Stimulated activated CD4-positive, alpha-beta T cell treated with anti-CD3 and anti-CD28 coated beads, Interleukin-15, amount 100 ng/mL, for 48 hours (primary cell): ENCODE measurements at regions not wholly inside any gene's neighbourhood (a gene's known extent, or its start where the extent isn't known, plus 50 kb on each side); places are given as distances from the start of the nearest gene placed in this dataset.
"Not testable (repeated sequence)": the region's sequence is repeated elsewhere in the genome, so short reads cannot be mapped to it uniquely, and the experiment has no call there.

ENCODE experiments used
- DNase-seq, 2 donors: peaks; one replicate each; pipeline ENCODE4 v3.0.0-alpha.2; 2020; ENCODE audit warnings: low read depth in 2 of 2

DNA sequence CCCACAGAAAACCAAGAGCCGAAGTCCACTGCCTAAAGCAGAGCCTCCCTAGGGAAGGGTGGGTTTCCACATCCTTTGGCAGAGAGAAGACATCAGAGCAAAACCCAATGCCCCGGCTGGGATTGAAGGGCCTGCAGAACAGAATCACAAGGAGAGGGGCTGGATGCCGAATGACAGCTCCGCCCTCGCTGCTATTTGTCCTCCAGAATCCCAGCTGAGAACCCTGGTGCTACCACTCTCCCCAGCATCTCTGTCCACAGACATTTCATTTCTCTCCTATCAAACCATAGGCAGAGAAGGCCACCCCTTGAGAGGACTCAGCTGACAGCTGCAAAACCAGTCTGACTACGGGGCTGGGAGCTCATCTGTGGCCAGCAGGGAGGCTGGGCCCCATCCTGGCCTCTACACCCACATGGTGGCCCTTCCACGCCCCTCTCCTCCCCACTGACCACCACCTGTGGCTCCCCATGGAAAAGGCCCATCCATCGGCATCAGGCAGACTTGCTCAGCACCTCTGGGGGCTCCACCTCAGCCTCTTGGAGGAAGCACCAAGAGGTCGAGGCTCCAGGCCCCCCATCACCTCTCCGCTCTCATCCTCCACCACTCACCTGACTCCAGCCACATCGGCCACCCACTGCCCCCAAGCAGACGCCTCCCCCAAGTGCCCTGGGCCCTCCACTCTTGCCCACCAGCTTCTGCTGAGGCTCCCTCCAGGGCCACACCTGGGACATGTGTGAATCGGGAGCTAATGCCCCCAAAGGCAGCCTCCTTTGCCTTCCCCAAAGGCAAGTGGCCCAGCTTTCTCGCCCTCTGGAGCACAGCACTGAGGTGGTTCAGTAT lies 288.5 kb downstream of the C16orf95 start:
- DNase-seq = no peak

DNA sequence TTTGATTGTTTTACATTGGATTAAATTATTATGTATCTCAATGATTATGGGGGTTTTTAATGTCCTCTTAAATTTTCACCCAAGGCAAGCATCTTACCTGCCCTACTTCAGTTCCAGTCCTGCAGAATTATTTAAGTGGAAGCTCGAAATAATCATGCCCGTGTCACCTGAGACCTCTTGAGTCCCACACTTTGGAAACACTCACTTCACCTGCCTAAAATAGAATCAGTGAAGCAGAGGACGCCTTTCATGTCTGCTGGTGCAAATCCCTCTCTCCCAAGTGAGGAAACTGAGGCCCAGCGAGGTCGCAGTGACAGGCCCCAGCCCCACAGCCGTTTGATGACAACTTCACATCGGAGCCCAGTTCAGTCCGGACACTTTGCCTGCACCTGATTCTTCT lies 284.6 kb downstream of the C16orf95 start:
- DNase-seq = no peak

- DNase-seq = no peak
Observed at GRCh38 chr16:87033021-87033471, 284.1 kb downstream of the C16orf95 start.

- no peak for DNase-seq
Observed at GRCh38 chr16:87033541-87034300, 283.5 kb downstream of the C16orf95 start.

GRCh38 chr16:87034317-87034716 lies 282.9 kb downstream of the C16orf95 start:
- no peak for DNase-seq

GRCh38 chr16:87035053-87035452 lies 282.1 kb downstream of the C16orf95 start:
- no peak for DNase-seq

DNA sequence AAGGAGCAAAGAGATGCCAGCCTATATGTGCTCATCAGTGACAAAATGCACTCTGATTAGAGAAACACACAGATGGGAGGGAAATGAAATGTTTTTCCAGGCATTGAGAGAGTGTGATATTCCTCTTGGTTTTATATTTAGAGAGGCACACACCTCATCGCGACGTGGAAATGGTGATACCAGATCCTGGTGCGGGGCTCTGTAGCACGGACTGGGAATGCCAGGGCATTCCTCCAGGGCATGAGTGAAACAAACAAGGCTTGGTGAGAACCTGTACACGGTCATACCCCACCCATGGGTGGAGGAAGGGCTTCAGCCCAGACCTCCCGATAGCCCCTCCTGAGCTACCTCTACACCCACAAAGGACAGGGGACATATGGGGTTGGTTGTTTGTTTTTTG lies 280.2 kb downstream of the C16orf95 start:
- DNase-seq = no peak

GRCh38 chr16:87038528-87038927 lies 278.7 kb downstream of the C16orf95 start:
- DNase-seq = not testable (repeated sequence)

DNA sequence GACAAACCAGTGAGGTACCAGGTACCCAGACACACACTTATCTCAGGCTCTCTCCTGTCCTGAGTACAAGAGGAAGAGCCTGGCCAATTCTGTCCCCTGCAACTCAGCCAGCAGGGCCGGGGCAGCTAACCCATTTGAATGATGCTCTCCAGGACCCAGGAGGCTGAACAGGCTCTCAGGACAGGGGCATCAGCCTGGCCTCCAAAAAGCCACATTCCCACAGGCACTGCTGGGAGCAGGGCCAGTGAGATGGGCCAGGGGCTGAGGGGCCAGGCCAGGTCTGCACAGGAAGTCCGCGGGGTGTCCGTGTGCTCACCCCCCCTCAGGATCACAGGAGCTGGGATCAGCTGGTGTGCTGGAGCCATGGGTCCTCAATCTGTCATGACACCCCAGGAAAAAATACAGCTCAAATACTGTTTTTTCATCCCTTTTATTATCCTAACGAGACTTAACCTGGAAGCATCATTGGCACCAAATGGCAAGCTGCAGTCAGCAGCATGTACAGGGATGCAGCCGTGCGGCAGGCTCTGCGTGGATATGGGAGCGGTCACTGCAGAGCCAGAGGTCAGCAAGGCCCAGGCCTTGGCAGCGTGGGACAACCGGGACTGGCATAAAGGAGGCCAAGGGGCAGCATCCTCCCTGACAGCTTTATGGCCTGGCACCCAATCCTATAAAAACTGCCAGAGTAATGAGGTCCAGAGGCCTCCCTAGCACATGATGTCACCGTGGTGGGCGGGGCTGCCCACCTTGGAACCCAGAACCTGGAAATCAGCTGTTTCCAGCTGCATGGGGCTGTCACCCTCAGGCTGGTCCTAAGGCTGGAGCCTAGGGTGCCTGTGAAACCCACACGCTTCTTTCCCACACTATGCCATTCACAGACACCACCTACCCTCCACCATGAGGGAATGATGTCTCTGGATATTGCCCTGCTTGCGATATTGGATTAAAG lies 276.7 kb downstream of the C16orf95 start:
- DNase-seq = no peak

GRCh38 chr16:87041286-87041685 lies 275.9 kb downstream of the C16orf95 start:
- no peak for DNase-seq

GRCh38 chr16:87042551-87043230 lies 274.5 kb downstream of the C16orf95 start:
- DNase-seq = no peak

DNA sequence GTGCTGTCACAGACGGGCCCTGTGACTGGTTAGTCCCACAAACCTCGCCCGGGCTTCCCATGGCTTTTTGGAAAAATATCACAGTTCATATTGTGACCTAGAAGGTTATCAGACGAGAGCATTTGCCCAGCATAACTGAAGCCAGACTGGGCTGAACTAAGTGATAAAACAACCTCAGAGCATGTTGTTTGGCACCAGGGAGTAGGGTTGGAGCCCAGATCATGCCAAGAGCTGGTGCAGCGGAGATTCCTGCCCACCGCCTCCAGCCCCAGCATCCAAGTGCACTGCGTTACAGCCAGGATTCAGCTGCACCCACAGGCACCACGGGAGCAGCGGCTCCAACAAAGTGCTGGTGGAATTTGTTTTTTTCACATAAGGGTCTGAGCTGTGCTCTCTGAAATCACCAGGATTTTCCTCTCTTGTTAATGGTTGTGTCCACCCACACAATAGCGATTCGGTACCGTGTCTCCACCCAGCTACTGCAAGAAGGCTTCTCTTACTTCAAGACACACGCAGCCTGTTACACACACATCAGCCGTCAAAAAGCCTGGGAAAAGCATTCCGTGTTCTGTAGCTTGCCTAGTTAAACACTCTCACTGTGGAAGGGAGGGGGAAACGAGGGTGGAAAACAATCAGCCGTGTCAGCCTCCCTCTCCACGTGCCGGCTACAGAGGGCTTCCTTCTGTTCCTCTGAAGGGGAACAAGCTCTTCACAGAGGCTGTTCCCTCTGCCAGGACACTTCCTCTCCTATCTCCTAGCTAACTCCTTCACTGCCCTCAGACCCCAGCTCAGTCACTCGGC lies 273.8 kb downstream of the C16orf95 start:
- DNase-seq = no peak

DNA sequence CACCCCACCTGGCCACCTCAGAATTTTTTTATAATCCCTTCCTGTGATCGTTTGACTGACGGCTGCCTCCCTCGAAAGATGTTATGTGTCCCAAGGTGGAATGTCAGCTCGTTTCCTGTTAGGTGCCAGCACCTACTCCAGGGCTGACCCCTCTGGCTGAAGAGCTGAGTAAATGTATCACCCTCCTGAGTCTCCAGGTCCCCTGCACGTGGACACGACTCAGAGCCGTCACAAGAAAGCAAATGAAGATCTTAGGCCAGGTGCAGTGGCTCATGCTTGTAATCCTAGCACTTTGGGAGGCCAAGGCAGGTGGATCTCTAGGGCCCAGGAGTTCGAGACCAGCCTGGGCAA lies 273.2 kb downstream of the C16orf95 start:
- no peak for DNase-seq

DNA sequence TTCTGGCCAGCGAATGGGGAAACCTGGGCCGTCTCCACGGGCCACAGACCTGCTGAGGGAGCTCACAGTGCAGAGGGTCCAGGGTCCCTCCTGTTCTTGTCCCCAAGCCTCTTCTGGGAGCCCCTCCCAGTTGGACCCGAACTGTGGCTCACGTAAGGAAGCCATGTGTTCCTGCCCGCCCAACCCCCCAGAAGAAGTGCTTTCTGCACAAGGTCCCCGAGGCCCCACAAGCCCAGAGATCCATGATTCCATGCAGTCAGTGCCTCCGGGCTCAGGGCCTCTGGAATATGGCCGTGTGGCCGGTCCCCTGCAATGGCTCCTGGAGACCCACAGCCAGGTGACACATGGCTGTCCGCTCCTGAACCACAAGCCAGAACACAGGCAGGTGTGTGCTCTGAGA lies 272.4 kb downstream of the C16orf95 start:
- no peak for DNase-seq

DNA sequence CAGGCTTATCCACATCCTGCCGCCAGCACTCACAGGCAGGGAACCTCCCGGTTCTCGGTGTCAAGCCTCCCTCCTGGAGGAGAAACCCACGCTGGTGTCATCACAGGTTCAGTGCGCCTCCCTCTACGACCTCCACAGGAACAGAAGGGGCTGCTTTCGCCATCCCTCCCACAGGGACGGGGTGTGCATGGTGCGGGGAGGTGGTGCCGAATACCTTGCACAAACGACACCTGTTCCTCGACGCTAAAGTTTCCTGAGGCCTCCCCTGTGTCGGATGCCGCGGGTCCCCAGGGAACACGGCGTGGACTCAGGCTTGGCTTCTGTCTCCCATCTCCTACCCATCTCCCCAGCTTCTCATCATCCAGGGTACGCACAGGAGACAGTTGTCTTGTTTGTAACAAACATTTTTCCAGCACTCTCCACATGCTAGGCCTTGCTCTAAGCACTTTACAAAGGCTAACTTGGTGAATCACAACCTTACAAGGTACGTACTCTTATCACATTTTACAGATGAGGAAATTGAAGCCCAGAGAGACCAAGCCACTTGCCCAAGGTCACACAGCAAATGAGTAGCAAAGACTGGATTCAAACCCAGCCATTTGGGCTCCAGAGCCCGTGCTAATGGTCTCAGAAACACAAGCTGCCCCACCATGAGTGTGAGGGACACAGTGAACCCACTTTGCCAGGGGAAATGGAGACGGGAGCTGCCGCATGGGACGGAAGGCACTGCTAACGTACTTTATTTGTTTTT lies 271.6 kb downstream of the C16orf95 start:
- no peak for DNase-seq

DNA sequence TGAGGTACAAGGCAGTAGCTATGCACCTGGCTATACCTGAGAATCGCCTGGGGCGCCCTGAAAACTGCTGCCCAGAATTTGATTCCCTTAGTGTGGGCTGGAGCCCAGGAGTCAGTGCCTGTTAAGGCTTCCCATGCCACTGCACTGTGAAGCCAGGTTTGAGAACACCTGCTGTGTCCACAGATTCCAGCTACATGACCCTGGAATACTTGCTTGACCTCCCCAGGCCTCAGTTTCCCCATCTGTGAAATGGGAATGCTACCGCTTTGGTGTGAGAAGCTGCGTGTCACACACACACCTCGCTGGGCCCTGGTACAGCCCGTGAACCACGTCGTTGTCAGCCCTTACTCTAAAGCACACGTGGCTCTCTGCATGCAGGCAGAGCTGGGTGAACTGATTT lies 271.0 kb downstream of the C16orf95 start:
- DNase-seq = no peak

DNA sequence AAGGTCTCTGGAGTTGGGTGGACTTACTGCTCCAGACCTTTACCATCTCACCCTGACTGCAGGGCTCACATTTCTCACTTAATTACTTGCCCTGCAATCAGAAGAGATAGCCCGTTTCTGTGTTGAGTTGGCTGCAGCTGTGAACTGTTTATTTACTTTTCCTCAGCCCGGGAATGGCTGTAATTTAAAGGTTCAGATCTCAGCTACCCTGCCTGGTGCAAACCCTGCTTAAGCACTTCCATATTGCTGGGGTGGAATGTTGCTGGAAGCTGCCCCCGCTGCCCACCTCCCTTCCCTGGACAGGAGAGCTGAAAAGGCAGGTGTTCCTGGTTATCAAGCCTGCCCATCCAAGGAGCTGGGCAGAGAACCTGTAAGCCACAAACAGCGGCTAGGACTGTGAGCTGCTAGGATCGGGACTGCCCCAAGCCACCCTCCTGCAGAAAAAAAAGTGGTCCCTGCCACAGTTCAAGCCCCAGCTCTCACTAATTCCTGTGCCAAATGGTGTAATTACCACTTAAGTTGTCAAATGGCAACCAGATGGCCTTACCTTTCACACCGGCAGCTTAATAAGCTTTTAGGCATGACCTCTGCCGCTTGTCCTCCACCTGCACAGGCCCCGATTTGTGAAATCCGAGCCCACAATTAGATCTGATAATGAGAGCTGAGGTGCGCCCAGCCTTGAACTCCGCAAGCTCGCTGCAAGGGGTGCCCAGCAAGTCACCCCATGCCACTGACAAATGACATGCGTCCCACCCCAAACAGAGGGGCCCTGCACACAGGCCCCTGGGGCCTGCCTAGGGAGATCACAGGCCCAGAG lies 269.8 kb downstream of the C16orf95 start:
- DNase-seq = no peak

GRCh38 chr16:87048038-87048729 lies 269.0 kb downstream of the C16orf95 start:
- no peak for DNase-seq
